ENCODE measurements at regions not wholly inside any gene's neighbourhood (a gene's known extent, or its start where the extent isn't known, plus 50 kb on each side); places are given as distances from the start of the nearest gene placed in this dataset.

GRCh38 chr2:163364736-163365135 is 371.1 kb downstream of the FIGN start:
- Histone ChIP-seq H3K27ac (no peak overlapping the region), H3K27me3 (no peaks in the 10 kb centered on the region), H3K36me3 (no peaks in the 10 kb centered on the region), H3K4me1 (no peaks in the 10 kb centered on the region), H3K4me3 (no peak overlapping the region), H3K9me3 (no peaks in the 10 kb centered on the region)
- TF ChIP-seq CTCF (IDR thresholded peaks at IDR 0.05) (no peak), POLR2A (IDR thresholded peaks at IDR 0.05) (no peak), POLR2AphosphoS5 (IDR thresholded peaks at IDR 0.05) (no peak), EP300 (IDR thresholded peaks at IDR 0.05) (no peak)
- ATAC-seq (ENCODE audit: low FRiP score in 2 of 2) (no peak), DNase-seq (no peak)

- WGBS, 2 donors: 55 to 65% methylated on average over 1 of the region's 1 CpG
- H3K27me3 ChIP-seq: no peaks in the 10 kb centered on the region
- no peak overlapping the region for H3K27ac ChIP-seq
- H3K36me3 ChIP-seq: no peaks in the 10 kb centered on the region
- DNase-seq: no peak
- H3K4me1 ChIP-seq: peaks cover 0 to 6% (median 0%) of the 10 kb centered on the region in 4 donors
- no peak for TF ChIP-seq POLR2AphosphoS5 (IDR thresholded peaks at IDR 0.05)
- no peak for TF ChIP-seq CTCF (IDR thresholded peaks at IDR 0.05)
- no peak for TF ChIP-seq POLR2A (IDR thresholded peaks at IDR 0.05)
- TF ChIP-seq EP300 (IDR thresholded peaks at IDR 0.05): no peak
- H3K4me3 ChIP-seq: no peak overlapping the region
- no peak for ATAC-seq (ENCODE audit: low FRiP score in 2 of 2)
- H3K9me3 ChIP-seq: no peaks in the 10 kb centered on the region
Observed at GRCh38 chr2:163353551-163353950, 382.3 kb downstream of the FIGN start.

- no peaks in the 10 kb centered on the region for H3K9me3 ChIP-seq
- no peak for DNase-seq
- TF ChIP-seq CTCF (IDR thresholded peaks at IDR 0.05) (no peak), POLR2AphosphoS5 (IDR thresholded peaks at IDR 0.05) (no peak), EP300 (IDR thresholded peaks at IDR 0.05) (no peak)
- no peaks in the 10 kb centered on the region for H3K27me3 ChIP-seq
- H3K4me3 ChIP-seq: no peak overlapping the region
- no peak for ATAC-seq (ENCODE audit: low FRiP score in 2 of 2)
- H3K27ac ChIP-seq: no peak overlapping the region
- H3K36me3 ChIP-seq: no peaks in the 10 kb centered on the region
- H3K4me1 ChIP-seq: peaks cover 0 to 10% (median 0%) of the 10 kb centered on the region in 4 donors
- 90 to 96% methylated on average over 2 of the region's 2 CpGs for WGBS, 2 donors
Observed at GRCh38 chr2:163351966-163352365, 383.8 kb downstream of the FIGN start.

- 88 to 90% methylated on average over 3 of the region's 3 CpGs for WGBS, 2 donors
- Histone ChIP-seq H3K27me3 (no peaks in the 10 kb centered on the region), H3K27ac (no peak overlapping the region), H3K4me1 (peaks cover 0 to 10% (median 0%) of the 10 kb centered on the region in 4 donors), H3K4me3 (no peak overlapping the region), H3K36me3 (no peaks in the 10 kb centered on the region), H3K9me3 (no peaks in the 10 kb centered on the region)
- DNase-seq: no peak
- ATAC-seq (ENCODE audit: low FRiP score in 2 of 2): no peak
- TF ChIP-seq EP300 (IDR thresholded peaks at IDR 0.05) (no peak), CTCF (IDR thresholded peaks at IDR 0.05) (no peak), POLR2AphosphoS5 (IDR thresholded peaks at IDR 0.05) (no peak), POLR2A (IDR thresholded peaks at IDR 0.05) (no peak)
Observed at GRCh38 chr2:163351143-163351542, 384.7 kb downstream of the FIGN start.

- no peak for DNase-seq
- Histone ChIP-seq H3K9me3 (no peaks in the 10 kb centered on the region), H3K27me3 (no peaks in the 10 kb centered on the region), H3K27ac (peak overlapping the region in 3 of 4 donors; percentile 57 to 71 (median 70)), H3K4me1 (peaks cover 0 to 10% (median 0%) of the 10 kb centered on the region in 4 donors), H3K36me3 (no peaks in the 10 kb centered on the region), H3K4me3 (peak overlapping the region in 3 of 4 donors; percentile 32 to 42 (median 33))
- WGBS, 2 donors: 60 to 62% methylated on average over 8 of the region's 8 CpGs
- TF ChIP-seq EP300 (IDR thresholded peaks at IDR 0.05) (no peak), POLR2AphosphoS5 (IDR thresholded peaks at IDR 0.05) (no peak), POLR2A (IDR thresholded peaks at IDR 0.05) (no peak), CTCF (IDR thresholded peaks at IDR 0.05) (no peak)
- ATAC-seq (ENCODE audit: low FRiP score in 2 of 2): peak; percentile 61 to 65
Observed at GRCh38 chr2:163348857-163349380, 386.9 kb downstream of the FIGN start.
